ENCODE measurements at regions not wholly inside any gene's neighbourhood (a gene's known extent, or its start where the extent isn't known, plus 50 kb on each side); places are given as distances from the start of the nearest gene placed in this dataset.

DNA sequence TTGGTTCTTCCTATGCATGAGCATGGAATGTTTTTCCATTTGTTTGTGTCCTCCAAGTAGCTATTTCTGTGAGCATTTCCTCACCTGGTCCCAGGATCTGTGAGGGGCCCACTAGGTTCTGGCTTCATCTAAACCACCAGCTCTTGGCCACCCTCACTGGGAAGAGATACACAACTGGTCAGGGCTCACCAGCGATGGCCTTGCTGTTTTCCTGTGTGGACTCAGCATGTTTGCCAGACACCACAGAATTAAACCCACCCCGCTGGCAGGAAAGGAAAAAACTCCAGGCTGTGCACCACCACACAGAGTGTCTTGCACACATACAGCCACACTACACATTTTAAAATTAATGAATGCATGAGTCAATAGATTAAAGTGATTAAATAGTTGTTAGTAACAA is 65.1 kb upstream of the NXT1 start (continued):
- TF ChIP-seq, protein P1, sequence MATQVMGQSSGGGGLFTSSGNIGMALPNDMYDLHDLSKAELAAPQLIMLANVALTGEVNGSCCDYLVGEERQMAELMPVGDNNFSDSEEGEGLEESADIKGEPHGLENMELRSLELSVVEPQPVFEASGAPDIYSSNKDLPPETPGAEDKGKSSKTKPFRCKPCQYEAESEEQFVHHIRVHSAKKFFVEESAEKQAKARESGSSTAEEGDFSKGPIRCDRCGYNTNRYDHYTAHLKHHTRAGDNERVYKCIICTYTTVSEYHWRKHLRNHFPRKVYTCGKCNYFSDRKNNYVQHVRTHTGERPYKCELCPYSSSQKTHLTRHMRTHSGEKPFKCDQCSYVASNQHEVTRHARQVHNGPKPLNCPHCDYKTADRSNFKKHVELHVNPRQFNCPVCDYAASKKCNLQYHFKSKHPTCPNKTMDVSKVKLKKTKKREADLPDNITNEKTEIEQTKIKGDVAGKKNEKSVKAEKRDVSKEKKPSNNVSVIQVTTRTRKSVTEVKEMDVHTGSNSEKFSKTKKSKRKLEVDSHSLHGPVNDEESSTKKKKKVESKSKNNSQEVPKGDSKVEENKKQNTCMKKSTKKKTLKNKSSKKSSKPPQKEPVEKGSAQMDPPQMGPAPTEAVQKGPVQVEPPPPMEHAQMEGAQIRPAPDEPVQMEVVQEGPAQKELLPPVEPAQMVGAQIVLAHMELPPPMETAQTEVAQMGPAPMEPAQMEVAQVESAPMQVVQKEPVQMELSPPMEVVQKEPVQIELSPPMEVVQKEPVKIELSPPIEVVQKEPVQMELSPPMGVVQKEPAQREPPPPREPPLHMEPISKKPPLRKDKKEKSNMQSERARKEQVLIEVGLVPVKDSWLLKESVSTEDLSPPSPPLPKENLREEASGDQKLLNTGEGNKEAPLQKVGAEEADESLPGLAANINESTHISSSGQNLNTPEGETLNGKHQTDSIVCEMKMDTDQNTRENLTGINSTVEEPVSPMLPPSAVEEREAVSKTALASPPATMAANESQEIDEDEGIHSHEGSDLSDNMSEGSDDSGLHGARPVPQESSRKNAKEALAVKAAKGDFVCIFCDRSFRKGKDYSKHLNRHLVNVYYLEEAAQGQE (IDR thresholded peaks at IDR 0.05; ENCODE audit: unreplicated experiment) = no peak
- no peak for TF ChIP-seq STAT1 (IDR thresholded peaks at IDR 0.05; ENCODE audit: unreplicated experiment)
- TF ChIP-seq, protein P2, sequence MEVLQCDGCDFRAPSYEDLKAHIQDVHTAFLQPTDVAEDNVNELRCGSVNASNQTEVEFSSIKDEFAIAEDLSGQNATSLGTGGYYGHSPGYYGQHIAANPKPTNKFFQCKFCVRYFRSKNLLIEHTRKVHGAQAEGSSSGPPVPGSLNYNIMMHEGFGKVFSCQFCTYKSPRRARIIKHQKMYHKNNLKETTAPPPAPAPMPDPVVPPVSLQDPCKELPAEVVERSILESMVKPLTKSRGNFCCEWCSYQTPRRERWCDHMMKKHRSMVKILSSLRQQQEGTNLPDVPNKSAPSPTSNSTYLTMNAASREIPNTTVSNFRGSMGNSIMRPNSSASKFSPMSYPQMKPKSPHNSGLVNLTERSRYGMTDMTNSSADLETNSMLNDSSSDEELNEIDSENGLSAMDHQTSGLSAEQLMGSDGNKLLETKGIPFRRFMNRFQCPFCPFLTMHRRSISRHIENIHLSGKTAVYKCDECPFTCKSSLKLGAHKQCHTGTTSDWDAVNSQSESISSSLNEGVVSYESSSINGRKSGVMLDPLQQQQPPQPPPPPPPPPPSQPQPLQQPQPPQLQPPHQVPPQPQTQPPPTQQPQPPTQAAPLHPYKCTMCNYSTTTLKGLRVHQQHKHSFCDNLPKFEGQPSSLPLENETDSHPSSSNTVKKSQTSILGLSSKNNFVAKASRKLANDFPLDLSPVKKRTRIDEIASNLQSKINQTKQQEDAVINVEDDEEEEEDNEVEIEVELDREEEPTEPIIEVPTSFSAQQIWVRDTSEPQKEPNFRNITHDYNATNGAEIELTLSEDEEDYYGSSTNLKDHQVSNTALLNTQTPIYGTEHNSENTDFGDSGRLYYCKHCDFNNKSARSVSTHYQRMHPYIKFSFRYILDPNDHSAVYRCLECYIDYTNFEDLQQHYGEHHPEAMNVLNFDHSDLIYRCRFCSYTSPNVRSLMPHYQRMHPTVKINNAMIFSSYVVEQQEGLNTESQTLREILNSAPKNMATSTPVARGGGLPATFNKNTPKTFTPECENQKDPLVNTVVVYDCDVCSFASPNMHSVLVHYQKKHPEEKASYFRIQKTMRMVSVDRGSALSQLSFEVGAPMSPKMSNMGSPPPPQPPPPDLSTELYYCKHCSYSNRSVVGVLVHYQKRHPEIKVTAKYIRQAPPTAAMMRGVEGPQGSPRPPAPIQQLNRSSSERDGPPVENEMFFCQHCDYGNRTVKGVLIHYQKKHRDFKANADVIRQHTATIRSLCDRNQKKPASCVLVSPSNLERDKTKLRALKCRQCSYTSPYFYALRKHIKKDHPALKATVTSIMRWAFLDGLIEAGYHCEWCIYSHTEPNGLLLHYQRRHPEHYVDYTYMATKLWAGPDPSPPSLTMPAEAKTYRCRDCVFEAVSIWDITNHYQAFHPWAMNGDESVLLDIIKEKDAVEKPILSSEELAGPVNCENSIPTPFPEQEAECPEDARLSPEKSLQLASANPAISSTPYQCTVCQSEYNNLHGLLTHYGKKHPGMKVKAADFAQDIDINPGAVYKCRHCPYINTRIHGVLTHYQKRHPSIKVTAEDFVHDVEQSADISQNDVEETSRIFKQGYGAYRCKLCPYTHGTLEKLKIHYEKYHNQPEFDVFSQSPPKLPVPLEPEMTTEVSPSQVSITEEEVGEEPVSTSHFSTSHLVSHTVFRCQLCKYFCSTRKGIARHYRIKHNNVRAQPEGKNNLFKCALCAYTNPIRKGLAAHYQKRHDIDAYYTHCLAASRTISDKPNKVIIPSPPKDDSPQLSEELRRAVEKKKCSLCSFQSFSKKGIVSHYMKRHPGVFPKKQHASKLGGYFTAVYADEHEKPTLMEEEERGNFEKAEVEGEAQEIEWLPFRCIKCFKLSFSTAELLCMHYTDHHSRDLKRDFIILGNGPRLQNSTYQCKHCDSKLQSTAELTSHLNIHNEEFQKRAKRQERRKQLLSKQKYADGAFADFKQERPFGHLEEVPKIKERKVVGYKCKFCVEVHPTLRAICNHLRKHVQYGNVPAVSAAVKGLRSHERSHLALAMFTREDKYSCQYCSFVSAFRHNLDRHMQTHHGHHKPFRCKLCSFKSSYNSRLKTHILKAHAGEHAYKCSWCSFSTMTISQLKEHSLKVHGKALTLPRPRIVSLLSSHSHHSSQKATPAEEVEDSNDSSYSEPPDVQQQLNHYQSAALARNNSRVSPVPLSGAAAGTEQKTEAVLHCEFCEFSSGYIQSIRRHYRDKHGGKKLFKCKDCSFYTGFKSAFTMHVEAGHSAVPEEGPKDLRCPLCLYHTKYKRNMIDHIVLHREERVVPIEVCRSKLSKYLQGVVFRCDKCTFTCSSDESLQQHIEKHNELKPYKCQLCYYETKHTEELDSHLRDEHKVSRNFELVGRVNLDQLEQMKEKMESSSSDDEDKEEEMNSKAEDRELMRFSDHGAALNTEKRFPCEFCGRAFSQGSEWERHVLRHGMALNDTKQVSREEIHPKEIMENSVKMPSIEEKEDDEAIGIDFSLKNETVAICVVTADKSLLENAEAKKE (CRISPR knock-in tag; IDR thresholded peaks at IDR 0.05) = no peak
- no peak for TF ChIP-seq POLR2AphosphoS5 (IDR thresholded peaks at IDR 0.05; ENCODE audit: low read depth)

DNA sequence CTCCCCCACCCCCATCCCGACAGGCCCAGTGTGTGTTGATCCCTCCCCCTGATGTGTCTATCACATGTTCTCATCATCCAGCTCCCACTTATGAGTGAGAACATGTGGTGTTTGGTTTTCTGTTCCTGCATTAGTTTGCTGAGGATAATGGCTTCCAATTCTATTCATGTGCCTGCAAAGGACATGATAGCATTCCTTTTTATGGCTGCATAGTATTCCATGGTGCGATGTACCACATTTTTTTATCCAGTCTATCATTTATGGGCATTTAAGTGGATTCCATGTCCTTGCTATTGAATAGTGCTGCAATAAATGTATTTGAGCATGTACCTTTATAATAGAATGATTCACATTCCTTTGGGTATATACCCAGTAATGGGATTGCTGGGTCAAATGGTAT is 66.6 kb upstream of the NXT1 start:
- no peaks in the 10 kb centered on the region for H3K9me2 ChIP-seq (ENCODE audit: insufficient read depth)
- no peak for ATAC-seq
- no peak overlapping the region for H3K4me2 ChIP-seq
- no peaks in the 10 kb centered on the region for H3K27me3 ChIP-seq (ENCODE audit: insufficient read depth)
- H3K4me3 ChIP-seq = no peak overlapping the region
- no peaks in the 10 kb centered on the region for H4K20me1 ChIP-seq (replicated peaks; ENCODE audit: insufficient read depth)
- H3K4me1 Mint-ChIP-seq = peaks cover 3% of the 10 kb centered on the region; the same call in 2 of the 3 replicates
- peaks cover 8% of the 10 kb centered on the region for H3K27me3 Mint-ChIP-seq (ENCODE audit: insufficient read depth, low read depth, poor library complexity)
- no peak overlapping the region for H3K27ac Mint-ChIP-seq
- H3F3A ChIP-seq (replicated peaks; ENCODE audit: low read depth) = no peaks in the 10 kb centered on the region
- H3K27ac ChIP-seq (ENCODE audit: low read depth) = no peak overlapping the region
- H3K79me2 ChIP-seq (replicated peaks; ENCODE audit: insufficient read depth) = no peaks in the 10 kb centered on the region
- no peak overlapping the region for H3K4me3 Mint-ChIP-seq
- no peaks in the 10 kb centered on the region for H3K36me3 Mint-ChIP-seq (ENCODE audit: low read depth)
- H3K9me3 Mint-ChIP-seq = no peaks in the 10 kb centered on the region; the same call in 2 of the 3 replicates
- no peaks in the 10 kb centered on the region; the same call in none of the 2 replicates for H3K4me1 ChIP-seq (ENCODE audit: insufficient read depth)
- DNase-seq (ENCODE audit: low spot score) = no peak
- no peaks in the 10 kb centered on the region for H3K36me3 ChIP-seq (ENCODE audit: insufficient read depth)
- H2AFZ ChIP-seq = no peak overlapping the region
- TF ChIP-seq STAT1 (IDR thresholded peaks at IDR 0.05; ENCODE audit: unreplicated experiment) = no peak
- TF ChIP-seq EZH2phosphoT487 (IDR thresholded peaks at IDR 0.05; ENCODE audit: unreplicated experiment) = no peak
- TF ChIP-seq EZH2 (IDR thresholded peaks at IDR 0.05; ENCODE audit: low read depth, unreplicated experiment) = no peak
- TF ChIP-seq ZNF114 (CRISPR knock-in tag; IDR thresholded peaks at IDR 0.05) = no peak
- TF ChIP-seq CREB1 (CRISPR knock-in tag; IDR thresholded peaks at IDR 0.05; ENCODE audit: low read depth) = no peak
- TF ChIP-seq, protein P1 (IDR thresholded peaks at IDR 0.05; ENCODE audit: unreplicated experiment) = no peak
- TF ChIP-seq ZNF331 (CRISPR knock-in tag; IDR thresholded peaks at IDR 0.05; ENCODE audit: low read depth) = no peak
- TF ChIP-seq, protein P3, sequence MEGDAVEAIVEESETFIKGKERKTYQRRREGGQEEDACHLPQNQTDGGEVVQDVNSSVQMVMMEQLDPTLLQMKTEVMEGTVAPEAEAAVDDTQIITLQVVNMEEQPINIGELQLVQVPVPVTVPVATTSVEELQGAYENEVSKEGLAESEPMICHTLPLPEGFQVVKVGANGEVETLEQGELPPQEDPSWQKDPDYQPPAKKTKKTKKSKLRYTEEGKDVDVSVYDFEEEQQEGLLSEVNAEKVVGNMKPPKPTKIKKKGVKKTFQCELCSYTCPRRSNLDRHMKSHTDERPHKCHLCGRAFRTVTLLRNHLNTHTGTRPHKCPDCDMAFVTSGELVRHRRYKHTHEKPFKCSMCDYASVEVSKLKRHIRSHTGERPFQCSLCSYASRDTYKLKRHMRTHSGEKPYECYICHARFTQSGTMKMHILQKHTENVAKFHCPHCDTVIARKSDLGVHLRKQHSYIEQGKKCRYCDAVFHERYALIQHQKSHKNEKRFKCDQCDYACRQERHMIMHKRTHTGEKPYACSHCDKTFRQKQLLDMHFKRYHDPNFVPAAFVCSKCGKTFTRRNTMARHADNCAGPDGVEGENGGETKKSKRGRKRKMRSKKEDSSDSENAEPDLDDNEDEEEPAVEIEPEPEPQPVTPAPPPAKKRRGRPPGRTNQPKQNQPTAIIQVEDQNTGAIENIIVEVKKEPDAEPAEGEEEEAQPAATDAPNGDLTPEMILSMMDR (conservative IDR thresholded peaks at IDR 0.05; ENCODE audit: low read depth in 2 of 2) = no peak
- no peak for TF ChIP-seq POLR2AphosphoS5 (IDR thresholded peaks at IDR 0.05; ENCODE audit: low read depth)
